ENCODE measurements at regions not wholly inside any gene's neighbourhood (a gene's known extent, or its start where the extent isn't known, plus 50 kb on each side); places are given as distances from the start of the nearest gene placed in this dataset.
"Not testable (repeated sequence)": the region's sequence is repeated elsewhere in the genome, so short reads cannot be mapped to it uniquely, and the experiment has no call there.

DNA sequence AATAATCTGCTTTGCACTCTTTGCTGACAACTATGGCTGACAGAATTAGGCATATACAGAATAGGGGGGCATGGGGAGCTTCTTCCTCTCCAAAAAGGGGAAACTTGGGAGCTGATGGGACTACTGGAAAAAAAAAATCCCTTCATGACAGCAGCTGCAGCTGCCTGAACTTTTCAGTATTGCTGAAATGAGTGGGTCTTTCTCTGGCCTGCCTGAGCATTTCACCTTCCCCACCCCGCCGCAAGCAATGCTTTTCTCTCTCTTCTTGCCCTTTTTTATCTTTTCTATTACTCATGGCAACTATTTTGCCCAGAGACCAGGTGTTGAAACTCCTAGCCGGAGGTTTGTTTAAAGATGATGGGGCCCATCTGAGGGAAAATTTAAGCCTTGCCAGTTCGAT lies 244.9 kb downstream of the SEMA3D start:
- no peak for DNase-seq (ENCODE audit: low read depth in 2 of 2)

DNA sequence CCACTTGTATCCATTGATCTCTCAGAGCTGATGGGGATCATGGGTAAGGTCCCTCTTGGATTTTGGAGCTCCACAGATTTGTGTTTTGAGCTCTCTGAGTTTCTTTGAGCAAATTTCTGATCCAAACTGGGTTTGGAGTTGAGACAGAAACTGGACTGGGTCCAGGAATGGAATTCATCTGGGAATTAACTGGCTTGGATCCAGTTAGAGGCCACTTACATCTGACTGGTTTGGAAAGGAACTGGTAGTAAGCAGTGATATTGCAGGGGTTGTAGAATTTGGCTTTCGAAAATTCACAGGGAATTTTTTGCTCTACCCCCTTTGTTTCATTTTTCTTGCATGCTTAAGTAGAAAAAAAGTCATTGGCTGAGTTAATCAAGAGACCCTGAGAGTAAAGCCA lies 245.6 kb downstream of the SEMA3D start:
- peak in 1 of 2 donors; percentile 35 for DNase-seq (ENCODE audit: low read depth in 2 of 2)

DNA sequence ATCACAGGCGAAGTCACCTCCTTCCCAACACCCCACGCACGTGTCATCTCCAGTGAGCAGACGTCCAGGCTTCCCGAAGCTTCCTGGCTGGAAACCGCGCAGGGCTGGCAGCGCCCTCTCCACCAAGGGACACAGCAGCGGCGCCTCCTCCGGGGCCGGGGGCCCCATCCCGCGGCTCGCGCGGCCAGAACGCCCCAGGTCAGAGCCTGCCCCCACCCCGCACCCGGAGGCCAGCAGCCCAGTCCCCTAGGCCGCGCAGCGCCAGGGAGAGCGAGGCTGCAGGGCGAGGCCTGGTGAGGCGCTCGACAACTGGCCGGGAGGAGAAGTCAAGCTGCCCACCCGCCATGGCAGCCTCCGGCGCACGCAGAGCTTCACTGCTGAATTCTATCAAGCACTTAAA lies 247.0 kb downstream of the SEMA3D start:
- DNase-seq (ENCODE audit: low read depth in 2 of 2) = no peak

DNA sequence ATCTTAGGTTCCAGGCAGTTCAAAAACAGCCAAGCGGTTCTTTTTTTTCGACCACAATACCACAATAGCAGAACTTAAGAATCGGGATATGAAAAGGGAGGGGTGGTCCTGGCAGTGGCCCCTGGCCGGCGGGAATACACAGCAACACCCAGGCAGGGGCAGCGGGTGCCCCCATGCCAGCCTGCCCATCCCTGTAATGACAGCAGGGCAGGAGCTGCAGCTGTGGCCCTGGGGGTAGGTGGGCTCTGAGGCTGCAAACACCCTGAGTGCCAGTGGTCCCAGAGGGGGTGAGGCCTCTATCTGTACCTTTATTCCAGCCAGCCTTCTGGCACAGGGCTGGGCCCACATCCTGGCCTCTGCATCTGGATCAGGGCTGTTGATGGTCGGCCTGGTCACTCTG lies 247.4 kb downstream of the SEMA3D start:
- DNase-seq (ENCODE audit: low read depth in 2 of 2) = no peak

DNA sequence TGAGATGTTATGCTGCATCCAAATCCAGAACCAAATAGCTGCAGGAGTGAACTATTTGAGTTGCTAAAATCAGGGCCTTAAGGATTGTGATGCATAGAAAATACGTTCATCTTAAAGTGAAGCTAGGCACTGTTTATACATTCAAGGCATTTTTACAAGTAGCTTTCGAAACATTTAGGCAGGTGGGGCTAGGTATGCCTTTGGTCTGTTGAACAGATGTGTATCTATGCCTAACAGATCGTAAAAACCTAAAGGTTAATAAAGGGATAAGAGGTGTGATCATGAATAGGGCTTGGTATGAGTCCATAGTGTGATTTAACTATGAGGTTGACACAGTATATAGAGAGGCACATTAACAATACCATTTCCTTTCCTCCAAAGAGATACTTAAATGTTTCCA lies 262.5 kb downstream of the SEMA3D start:
- no peak for DNase-seq (ENCODE audit: low read depth in 2 of 2)

DNA sequence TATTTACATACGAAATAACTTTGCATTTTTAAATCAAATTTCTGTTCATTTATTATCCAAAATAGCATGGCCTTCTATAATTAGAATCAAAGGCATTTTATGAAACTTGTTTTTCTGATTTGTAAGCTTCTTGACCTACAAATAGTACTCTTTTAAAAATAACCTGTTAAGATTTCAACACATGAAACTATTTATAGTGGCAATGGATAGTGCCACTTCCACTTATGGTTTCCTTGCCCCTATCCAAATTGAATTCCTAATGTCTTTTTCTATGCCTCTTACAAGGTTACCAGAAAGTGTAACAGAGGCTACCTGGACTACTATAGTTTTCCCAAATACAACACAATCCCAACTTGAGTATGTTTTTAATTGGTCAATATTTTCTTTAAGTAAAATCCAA lies 263.5 kb downstream of the SEMA3D start:
- no peak for DNase-seq (ENCODE audit: low read depth in 2 of 2)

DNA sequence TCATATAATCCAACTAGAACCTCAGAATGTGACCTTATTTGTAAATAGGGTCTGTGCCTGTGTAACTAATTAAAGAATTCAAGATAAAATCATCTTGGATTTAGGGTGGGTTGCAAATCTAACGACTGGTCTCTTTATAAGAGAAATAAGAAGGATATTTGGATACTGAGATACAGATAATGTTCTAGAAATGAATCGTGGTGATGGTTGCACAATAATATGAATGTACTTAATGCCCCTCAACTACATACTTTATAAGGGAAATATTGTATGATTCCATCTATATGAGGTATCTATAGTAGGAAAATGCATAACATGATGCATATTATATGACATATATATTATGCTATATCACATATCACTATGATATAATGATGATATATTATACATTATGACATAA lies 265.7 kb downstream of the SEMA3D start:
- DNase-seq (ENCODE audit: low read depth in 2 of 2) = no peak

DNA sequence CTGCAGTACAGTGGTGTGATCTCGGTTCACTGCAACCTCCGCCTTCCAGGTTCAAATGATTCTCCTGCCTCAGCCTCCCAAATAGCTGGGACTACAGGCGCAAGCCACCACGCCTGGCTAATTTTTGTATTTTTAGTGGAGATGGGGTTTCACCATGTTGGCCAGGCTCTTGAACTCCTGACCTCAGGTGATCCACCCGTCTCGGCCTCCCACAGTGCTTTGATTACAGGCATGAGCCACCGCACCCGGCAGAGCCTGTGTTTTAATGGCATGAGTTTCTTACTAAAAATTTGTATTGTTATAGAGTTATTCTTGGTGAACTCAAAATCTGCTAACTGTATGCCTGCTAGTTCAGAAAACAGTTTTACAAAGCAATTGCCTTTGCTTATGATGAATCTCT lies 269.9 kb downstream of the SEMA3D start:
- not testable (repeated sequence) for DNase-seq (ENCODE audit: low read depth in 2 of 2)

DNA sequence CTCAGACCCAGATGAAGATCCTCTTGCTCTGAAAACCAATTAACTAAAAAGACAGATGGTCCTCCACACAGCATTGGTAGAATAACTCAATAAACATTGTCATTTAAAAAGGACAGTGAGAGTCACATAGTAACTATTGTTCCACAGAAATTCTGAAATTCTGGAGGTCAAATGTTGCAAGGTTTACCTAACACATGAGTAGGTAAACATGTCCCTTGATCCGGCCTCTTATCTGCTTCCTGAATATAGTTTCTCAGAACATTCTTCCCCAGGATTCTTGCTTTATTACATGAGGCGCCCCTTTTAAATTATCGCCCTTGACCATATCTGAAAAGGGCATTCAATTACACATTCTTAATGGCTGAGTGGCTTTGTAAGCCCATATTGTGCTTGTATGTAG lies 270.7 kb downstream of the SEMA3D start:
- no peak for DNase-seq (ENCODE audit: low read depth in 2 of 2)

DNA sequence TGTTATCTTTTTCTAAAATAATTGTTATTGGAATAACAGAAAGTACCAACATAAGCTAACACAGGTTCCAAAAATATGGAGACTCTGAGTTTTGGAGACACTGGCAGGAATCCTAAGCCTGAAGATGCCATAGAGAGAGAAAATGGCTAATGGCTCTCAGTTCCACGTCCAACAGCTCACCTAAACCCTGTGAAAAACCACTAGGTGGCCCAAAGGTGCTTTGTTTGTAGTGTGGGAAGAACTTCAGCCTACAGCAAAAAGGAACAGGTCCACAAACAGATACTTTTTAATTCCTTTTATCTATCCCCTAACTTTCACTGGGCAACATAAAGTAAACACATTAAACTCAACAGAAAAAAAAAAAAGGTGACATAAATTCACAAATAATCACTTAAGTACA lies 272.3 kb downstream of the SEMA3D start:
- peak in 1 of 2 donors; percentile 2 for DNase-seq (ENCODE audit: low read depth in 2 of 2)

DNA sequence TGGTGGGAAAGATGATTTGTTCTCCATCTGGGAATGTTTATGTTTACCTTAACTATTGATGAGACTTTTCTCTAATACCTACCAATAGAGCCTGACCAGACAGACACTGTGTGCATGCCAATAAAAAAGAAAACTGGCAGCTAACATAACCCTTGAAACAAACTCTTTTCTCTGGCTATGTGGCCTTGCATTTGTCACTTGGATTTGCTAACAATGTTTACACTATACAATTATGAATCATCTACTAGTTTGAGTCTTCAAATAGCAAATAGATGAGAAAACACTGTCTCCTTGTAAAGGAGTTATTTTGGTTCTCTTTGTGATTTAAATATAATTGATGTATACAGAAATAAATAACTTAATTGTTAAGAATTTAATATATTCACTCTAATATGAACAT lies 273.1 kb downstream of the SEMA3D start:
- DNase-seq (ENCODE audit: low read depth in 2 of 2) = peak in 1 of 2 donors; percentile 16

DNA sequence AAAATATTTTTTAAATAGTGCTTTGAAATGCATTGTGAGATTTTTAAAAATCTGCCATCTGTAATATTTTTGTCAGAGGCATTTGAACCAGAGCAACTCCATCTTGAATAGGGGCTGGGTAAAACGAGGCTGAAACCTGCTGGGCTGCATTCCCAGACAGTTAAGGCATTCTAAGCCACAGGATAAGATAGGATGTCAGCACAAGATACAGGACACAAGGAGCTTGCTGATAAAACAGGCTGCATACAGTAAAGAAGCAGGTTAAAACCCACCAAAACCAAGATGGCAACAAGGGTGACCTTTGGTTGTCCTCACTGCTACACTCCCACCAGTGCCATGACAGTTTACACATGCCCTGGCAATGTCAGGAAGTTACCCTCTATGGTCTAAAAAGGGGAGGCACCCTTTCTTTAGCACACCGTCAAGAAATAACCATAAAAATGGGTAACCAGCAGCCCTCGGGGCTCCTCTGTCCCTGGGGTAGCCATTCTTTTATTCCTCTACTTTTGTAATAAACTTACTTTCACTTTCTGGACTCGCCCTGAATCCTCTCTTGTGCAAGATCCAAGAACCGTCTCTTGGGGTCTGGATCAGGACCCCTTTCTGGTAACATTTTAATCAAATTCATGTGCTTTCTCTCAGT lies 273.7 kb downstream of the SEMA3D start:
- no peak for DNase-seq (ENCODE audit: low read depth in 2 of 2)

DNA sequence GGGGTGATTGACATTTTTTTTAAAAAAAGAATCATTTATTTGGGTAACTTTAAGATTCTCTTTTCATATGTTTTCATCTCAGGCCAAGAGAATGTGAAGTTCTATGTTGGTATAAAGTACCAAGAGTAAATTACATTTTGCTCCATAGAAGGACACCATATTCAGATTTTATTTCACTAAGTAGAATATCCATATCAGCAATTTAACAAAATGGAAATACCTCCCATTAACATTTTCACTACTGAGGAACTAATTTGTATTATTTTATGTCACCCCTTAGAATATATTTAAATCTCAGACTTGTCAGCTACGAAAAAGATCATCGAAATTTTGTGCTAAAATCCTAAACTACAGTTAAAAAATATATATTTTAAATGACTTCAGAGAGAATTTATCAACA lies 274.3 kb downstream of the SEMA3D start:
- no peak for DNase-seq (ENCODE audit: low read depth in 2 of 2)

DNA sequence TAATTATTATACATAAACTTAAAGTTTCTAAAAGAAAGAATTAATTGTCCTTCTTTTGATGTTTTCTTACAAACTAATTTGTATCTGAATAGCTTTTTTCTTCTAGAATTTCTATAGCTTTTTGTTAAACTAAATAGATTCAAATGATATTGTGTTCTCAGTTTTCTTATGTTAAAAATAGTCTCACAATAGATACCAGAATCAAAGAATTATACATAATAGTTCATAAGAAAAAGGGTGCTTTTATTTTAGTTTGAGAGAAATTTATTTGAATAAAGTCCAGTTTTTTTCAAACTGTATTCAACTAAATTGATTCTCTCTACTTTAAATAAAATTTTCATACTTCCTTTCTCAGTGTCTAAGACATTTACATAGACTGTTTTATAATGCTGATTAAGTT lies 274.8 kb downstream of the SEMA3D start:
- DNase-seq (ENCODE audit: low read depth in 2 of 2) = no peak

DNA sequence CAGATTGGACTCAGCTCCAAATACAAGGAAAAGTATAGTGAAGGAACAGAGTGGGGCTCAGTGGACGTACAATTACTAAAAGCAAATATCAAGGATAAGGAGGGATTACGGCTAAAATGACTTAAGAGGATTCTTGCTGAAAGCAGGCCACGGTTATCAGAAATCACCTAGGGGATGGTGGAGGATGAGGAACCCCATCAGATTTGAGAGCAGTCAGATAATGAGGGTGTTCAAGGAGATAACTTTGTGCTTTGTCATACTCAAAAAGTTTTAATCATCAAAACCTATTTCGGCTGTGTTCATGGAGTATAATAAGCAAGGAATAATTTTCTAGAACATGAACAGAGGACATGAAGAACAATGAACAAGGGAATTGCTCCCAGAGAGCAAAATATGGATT lies 275.8 kb downstream of the SEMA3D start:
- no peak for DNase-seq (ENCODE audit: low read depth in 2 of 2)

DNA sequence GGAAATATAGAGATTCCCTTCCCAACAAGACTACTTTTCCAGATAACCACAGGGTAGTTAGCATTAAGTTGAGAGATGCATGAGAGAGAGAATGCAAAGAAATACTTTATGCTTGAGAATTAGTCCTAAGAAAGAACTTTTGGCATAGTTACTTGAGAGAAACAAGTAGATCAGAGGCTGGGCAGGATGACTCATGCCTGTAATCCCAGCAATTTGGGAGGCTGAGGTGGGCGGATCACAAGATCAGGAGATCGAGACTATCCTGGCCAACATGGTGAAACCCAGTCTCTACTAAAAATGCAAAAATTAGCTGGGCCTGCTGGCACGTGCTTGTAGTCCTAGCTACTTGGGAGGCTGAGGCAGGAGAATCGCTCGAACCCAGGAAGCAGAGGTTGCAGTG lies 276.5 kb downstream of the SEMA3D start:
- DNase-seq (ENCODE audit: low read depth in 2 of 2) = not testable (repeated sequence)

DNA sequence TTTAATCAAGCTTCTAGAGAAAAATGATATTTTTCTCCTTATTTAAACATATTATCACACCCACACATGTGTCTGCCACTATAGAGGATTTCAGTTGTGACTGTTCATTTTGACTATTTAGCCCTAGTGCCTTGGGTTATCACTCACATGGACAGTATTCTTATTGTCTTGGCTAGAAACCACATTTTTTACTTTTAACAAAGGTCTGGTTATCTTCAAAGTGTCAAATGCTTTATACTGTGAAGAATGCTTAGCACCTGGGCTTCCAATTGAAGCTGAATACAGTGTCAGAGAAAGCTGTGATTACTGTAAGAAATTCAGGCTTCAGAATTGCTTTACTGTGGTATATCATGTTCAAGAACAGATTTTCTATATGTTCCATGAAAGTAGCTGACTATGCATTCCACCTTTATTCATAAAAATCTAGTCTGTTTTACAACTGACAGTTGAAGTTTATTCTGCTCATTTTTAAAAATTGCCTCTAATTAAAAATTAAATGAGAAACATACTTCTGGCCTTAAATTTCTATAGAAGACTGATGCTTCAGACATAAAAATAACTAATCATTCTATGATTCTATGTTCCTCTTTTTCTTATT lies 278.6 kb downstream of the SEMA3D start:
- no peak for DNase-seq (ENCODE audit: low read depth in 2 of 2)

DNA sequence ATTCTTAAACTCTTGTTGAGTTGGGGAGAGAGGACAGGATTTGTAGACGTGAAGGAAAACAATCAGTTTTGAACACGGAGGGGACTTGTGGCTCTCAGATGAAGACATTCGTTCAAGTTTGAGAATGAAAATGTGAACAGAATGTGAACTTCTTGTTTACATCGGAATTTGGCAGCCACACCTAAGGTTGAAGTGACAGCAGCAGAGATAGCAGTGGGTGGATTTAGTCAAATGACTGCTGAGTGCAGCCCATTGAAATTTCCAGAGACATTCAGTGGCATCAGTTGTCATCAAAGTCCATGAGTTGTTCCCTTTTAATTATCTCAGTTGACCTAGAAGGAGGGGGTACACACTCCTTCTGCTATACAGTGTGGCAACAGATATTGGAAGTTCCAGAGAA lies 280.0 kb downstream of the SEMA3D start:
- DNase-seq (ENCODE audit: low read depth in 2 of 2) = no peak

DNA sequence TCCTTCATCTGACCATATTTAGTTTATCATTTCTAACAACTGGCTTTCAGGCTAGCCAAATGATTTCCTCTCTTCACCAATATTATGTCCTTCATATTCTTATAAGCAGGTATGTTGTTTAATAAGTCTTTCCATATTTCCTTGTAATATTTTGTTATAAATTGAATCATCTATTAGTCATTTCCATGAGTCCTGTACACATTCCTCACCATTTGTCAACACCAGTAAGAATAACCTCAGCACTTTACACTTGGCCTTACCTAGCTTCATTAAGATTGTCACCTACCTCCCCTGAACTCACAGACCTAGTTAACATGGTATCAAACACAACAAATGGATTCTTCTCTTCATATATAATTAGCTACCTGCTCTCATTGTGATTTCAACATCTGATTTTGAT lies 282.3 kb downstream of the SEMA3D start:
- DNase-seq (ENCODE audit: low read depth in 2 of 2) = peak in 1 of 2 donors; percentile 40

DNA sequence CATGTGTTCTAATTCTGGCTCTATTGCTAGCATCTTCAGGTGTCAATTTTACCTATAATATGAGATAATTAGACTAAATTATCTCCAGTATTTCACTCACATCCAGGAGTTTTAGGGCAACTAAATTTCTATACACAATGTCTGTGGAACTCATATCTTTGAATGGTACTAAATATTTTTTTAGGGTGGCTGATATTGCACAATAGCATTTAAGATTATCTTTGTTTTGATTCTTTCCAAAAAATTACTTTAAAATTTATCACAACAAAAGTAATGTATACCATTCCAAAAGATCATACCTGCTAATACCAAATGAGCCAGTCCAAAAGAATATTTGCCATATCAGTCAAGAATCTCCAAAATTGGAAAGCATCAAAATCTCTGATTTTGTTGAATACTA lies 285.5 kb downstream of the SEMA3D start:
- DNase-seq (ENCODE audit: low read depth in 2 of 2) = no peak

DNA sequence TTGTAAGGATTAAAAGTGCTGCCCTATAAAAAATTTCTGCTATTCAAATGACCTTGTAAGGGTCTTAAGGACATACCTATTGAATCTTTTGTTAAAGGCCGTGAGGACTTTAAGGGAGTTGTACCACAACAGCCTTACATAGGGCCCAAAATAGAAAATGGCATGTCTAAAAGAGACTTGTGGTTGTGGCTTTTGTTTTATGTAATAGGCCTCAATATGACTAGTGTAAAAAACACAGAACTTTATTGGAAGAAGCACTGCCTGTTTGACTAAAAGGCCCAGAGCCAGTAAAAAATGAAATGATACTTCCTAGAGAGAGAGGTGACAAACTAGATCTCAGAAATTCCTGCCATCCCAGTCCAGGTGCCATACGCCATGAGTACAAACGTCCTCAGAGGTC lies 286.6 kb downstream of the SEMA3D start:
- DNase-seq (ENCODE audit: low read depth in 2 of 2) = no peak

DNA sequence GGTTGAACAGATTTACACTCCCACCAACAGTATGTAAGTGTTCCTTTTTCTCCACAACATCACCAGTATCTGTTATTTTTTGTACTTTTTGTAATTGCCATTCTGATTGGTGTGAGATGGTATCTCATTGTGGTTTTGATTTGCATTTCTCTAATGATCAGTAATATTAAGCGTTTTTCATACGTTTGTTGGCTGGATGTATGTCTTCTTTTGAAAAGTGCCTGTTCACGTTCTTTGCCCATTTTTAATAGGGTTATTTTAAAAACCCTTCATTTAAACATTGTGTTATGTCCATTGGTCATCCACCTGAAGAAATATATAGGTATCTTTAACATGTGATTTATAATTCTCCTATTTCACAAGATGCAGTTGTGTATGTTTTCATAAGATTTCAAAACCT lies 291.3 kb downstream of the SEMA3D start:
- DNase-seq (ENCODE audit: low read depth in 2 of 2) = no peak

DNA sequence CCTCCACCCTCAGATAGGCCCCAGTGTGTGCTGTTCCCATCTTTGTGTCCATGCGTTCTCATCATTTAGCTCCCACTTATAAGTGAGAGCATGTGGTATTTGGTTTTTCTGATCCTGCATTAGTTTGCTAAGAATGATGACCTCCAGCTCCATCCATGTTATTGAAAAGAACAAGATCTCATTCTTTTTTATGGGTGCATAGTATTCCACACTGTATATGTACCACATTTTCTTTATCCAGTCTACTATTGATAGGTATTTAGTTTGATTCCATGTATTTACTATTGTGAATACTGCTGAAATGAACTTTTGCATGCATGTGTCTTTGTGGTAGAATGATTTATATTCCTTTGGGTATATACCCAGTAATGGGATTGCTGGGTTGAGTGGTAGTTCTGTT lies 303.3 kb downstream of the SEMA3D start:
- not testable (repeated sequence) for DNase-seq (ENCODE audit: low read depth in 2 of 2)
